ENCODE measurements at regions not wholly inside any gene's neighbourhood (a gene's known extent, or its start where the extent isn't known, plus 50 kb on each side); places are given as distances from the start of the nearest gene placed in this dataset.
"Not testable (repeated sequence)": the region's sequence is repeated elsewhere in the genome, so short reads cannot be mapped to it uniquely, and the experiment has no call there.

GRCh38 chr9:62833323-62834200, 1643.7 kb downstream of the SPATA31A7 start:
- not testable (repeated sequence) for H3K36me3 ChIP-seq (ENCODE audit: control insufficient read depth, insufficient read depth, low read length); H2AFZ ChIP-seq; H3K4me2 ChIP-seq (ENCODE audit: low read length); H3K4me1 ChIP-seq; H3K9me3 ChIP-seq (ENCODE audit: control insufficient read depth, low read length); H3K27me3 ChIP-seq (ENCODE audit: control insufficient read depth, insufficient read depth, low read length); H3K27ac ChIP-seq; H3K79me2 ChIP-seq; H3K9ac ChIP-seq; H3K4me3 ChIP-seq (ENCODE audit: low read depth, low read length)

GRCh38 chr9:62837254-62837911, 1647.5 kb downstream of the SPATA31A7 start:
- not testable (repeated sequence) for H3K9ac ChIP-seq; H3K4me2 ChIP-seq (ENCODE audit: low read length); H3K4me3 ChIP-seq (ENCODE audit: low read depth, low read length); H3K27me3 ChIP-seq (ENCODE audit: control insufficient read depth, insufficient read depth, low read length); H3K36me3 ChIP-seq (ENCODE audit: control insufficient read depth, insufficient read depth, low read length); H3K4me1 ChIP-seq; H3K9me3 ChIP-seq (ENCODE audit: control insufficient read depth, low read length); H3K79me2 ChIP-seq
- Histone ChIP-seq H2AFZ (peak overlapping the region; percentile 77), H3K27ac (peak overlapping the region; percentile 75)

- Histone ChIP-seq H2AFZ (peak overlapping the region; percentile 77), H3K4me3 (ENCODE audit: low read depth, low read length) (peak overlapping the region; percentile 44), H3K9ac (peak overlapping the region; percentile 28), H3K27ac (peak overlapping the region; percentile 75), H3K4me2 (ENCODE audit: low read length) (peak overlapping the region; percentile 71)
- H3K79me2 ChIP-seq; H3K9me3 ChIP-seq (ENCODE audit: control insufficient read depth, low read length); H3K4me1 ChIP-seq; H3K36me3 ChIP-seq (ENCODE audit: control insufficient read depth, insufficient read depth, low read length); H3K27me3 ChIP-seq (ENCODE audit: control insufficient read depth, insufficient read depth, low read length): not testable (repeated sequence)
These were observed 1648.3 kb downstream of the SPATA31A7 start for GRCh38 chr9:62838024-62838718.

- not testable (repeated sequence) for H3K27me3 ChIP-seq (ENCODE audit: control insufficient read depth, insufficient read depth, low read length); H3K4me2 ChIP-seq (ENCODE audit: low read length); H3K36me3 ChIP-seq (ENCODE audit: control insufficient read depth, insufficient read depth, low read length); H3K27ac ChIP-seq; H3K79me2 ChIP-seq; H3K9me3 ChIP-seq (ENCODE audit: control insufficient read depth, low read length); H2AFZ ChIP-seq; H3K4me3 ChIP-seq (ENCODE audit: low read depth, low read length); H3K4me1 ChIP-seq; H3K9ac ChIP-seq
These were observed 1649.3 kb downstream of the SPATA31A7 start for GRCh38 chr9:62839168-62839567.

- not testable (repeated sequence) for H3K4me3 ChIP-seq (ENCODE audit: low read depth, low read length); H3K9ac ChIP-seq; H3K27ac ChIP-seq; H3K9me3 ChIP-seq (ENCODE audit: control insufficient read depth, low read length); H2AFZ ChIP-seq; H3K36me3 ChIP-seq (ENCODE audit: control insufficient read depth, insufficient read depth, low read length); H3K4me2 ChIP-seq (ENCODE audit: low read length); H3K4me1 ChIP-seq; H3K27me3 ChIP-seq (ENCODE audit: control insufficient read depth, insufficient read depth, low read length); H3K79me2 ChIP-seq
These were observed 1653.3 kb downstream of the SPATA31A7 start for GRCh38 chr9:62843145-62843544.

DNA sequence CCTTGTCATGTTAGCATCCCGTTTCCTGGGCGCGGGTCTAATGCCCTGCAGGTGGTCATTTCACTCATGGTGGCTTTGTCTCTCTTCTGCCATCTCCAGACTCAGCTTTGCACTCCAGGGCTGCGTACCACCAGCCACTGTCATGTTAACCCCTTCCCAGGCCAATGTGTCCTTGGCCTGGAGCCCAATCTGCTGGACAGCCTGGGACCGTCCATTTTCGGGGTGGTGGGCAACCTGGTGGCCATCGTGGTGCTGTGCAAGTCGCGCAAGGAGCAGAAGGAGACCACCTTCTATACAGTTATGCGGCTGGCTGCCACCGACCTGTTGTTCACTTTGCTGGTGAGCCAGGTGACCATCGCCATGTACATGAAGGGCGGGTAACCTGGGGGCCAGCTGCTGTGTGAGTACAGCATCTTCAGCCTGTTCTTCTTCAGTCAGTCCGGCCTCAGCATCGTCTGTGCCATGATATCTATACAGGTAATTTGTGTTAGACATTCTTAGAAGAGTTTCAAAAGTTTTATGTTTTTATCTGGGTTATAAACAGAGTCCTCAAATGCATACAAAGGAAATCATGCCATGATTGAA, 1654.0 kb downstream of the SPATA31A7 start:
- H2AFZ ChIP-seq; H3K79me2 ChIP-seq; H3K27ac ChIP-seq; H3K4me1 ChIP-seq; H3K27me3 ChIP-seq (ENCODE audit: control insufficient read depth, insufficient read depth, low read length); H3K4me3 ChIP-seq (ENCODE audit: low read depth, low read length); H3K9ac ChIP-seq; H3K9me3 ChIP-seq (ENCODE audit: control insufficient read depth, low read length); H3K36me3 ChIP-seq (ENCODE audit: control insufficient read depth, insufficient read depth, low read length); H3K4me2 ChIP-seq (ENCODE audit: low read length): not testable (repeated sequence)

DNA sequence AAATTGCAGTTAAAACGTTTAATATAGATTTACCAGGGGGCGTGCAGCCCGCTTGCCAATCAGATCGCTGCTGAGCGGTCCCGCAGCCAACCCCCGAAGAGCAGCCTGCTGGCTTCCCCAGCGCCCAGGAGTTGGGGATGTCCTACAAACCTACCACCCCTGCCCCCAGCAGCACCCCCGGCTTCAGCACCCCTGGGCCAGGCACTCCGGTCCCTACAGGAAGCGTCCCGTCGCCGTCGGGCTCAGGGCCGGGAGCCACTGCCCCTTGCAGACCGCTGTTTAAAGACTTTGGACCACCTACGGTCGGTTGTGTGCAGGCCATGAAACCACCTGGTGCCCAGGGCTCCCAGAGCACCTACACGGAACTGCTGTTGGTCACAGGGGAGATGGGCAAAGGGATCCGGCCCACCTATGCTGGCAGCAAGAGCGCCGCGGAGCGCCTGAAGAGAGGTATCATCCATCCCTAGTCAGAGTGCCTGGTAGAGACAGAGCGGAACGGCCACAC, 1654.9 kb downstream of the SPATA31A7 start:
- not testable (repeated sequence) for H3K9me3 ChIP-seq (ENCODE audit: control insufficient read depth, low read length); H3K27ac ChIP-seq; H3K27me3 ChIP-seq (ENCODE audit: control insufficient read depth, insufficient read depth, low read length)

DNA sequence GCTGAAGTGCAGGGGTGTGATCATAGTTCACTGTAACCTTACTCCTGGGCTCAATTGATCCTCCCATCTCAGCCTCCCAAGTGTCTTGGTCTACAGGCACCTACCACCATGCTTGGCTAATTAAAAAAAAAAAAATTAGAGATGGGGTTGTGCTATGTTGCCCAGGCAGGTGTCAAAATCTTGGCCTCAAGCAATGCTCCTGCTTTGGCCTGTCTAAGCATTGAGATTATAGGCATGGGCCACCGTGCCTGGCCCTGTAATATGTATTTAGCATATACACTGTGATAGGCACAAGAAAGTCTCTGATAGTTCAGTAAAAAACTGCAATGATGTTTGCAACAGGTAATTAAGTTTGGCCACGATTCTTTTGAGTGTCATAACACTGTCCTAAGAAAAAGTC, 1658.4 kb downstream of the SPATA31A7 start:
- not testable (repeated sequence) for H3K79me2 ChIP-seq

More for the DNA sequence above, 1654.9 kb downstream of the SPATA31A7 start:
- not testable (repeated sequence) for H3K4me3 ChIP-seq (ENCODE audit: low read depth, low read length); H2AFZ ChIP-seq; H3K9ac ChIP-seq; H3K4me1 ChIP-seq; H3K79me2 ChIP-seq; H3K36me3 ChIP-seq (ENCODE audit: control insufficient read depth, insufficient read depth, low read length); H3K4me2 ChIP-seq (ENCODE audit: low read length)

DNA sequence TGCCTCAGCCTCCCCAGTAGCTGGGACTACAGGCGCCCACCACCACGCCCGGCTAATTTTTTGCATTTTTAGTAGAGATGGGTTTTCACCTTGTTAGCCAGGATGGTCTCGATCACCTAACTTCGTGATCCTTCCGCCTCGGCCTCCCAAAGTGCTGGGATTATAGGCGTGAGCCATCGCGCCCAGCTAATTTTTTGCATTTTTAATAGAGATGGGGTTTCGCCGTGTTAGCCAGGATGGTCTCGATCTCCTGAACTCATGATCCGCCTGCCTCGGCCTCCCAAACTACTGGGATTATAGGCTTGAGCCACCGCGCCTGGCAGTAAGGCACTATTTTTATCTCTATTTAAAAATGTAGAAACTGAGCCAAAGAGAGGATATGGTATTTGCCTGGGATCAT, 1660.2 kb downstream of the SPATA31A7 start:
- not testable (repeated sequence) for H3K36me3 ChIP-seq (ENCODE audit: control insufficient read depth, insufficient read depth, low read length); H3K4me1 ChIP-seq; H3K27me3 ChIP-seq (ENCODE audit: control insufficient read depth, insufficient read depth, low read length); H3K79me2 ChIP-seq; H3K9ac ChIP-seq; H3K4me2 ChIP-seq (ENCODE audit: low read length); H2AFZ ChIP-seq; H3K9me3 ChIP-seq (ENCODE audit: control insufficient read depth, low read length); H3K27ac ChIP-seq; H3K4me3 ChIP-seq (ENCODE audit: low read depth, low read length)

More for the DNA sequence above, 1658.4 kb downstream of the SPATA31A7 start:
- not testable (repeated sequence) for H3K9me3 ChIP-seq (ENCODE audit: control insufficient read depth, low read length); H3K36me3 ChIP-seq (ENCODE audit: control insufficient read depth, insufficient read depth, low read length); H3K27ac ChIP-seq; H3K27me3 ChIP-seq (ENCODE audit: control insufficient read depth, insufficient read depth, low read length); H2AFZ ChIP-seq; H3K4me2 ChIP-seq (ENCODE audit: low read length); H3K9ac ChIP-seq; H3K4me1 ChIP-seq; H3K4me3 ChIP-seq (ENCODE audit: low read depth, low read length)

GRCh38 chr9:62857280-62857679, 1667.4 kb downstream of the SPATA31A7 start:
- H2AFZ ChIP-seq; H3K4me3 ChIP-seq (ENCODE audit: low read depth, low read length); H3K9me3 ChIP-seq (ENCODE audit: control insufficient read depth, low read length); H3K27ac ChIP-seq; H3K27me3 ChIP-seq (ENCODE audit: control insufficient read depth, insufficient read depth, low read length); H3K9ac ChIP-seq; H3K36me3 ChIP-seq (ENCODE audit: control insufficient read depth, insufficient read depth, low read length); H3K4me2 ChIP-seq (ENCODE audit: low read length); H3K4me1 ChIP-seq; H3K79me2 ChIP-seq: not testable (repeated sequence)

Measured in parathyroid adenoma (tissue), 2 donors.